NCI-H345 treated with DMSO at 0.1 percent for 48 hours (cell line): ENCODE measurements at regions not wholly inside any gene's neighbourhood (a gene's known extent, or its start where the extent isn't known, plus 50 kb on each side); places are given as distances from the start of the nearest gene placed in this dataset.

ENCODE experiments used
- DNase-seq: peaks from one replicate; lab custom pipeline; 2025; ENCODE audit not compliant: unreplicated experiment; lab: John Stamatoyannopoulos, UW

DNA sequence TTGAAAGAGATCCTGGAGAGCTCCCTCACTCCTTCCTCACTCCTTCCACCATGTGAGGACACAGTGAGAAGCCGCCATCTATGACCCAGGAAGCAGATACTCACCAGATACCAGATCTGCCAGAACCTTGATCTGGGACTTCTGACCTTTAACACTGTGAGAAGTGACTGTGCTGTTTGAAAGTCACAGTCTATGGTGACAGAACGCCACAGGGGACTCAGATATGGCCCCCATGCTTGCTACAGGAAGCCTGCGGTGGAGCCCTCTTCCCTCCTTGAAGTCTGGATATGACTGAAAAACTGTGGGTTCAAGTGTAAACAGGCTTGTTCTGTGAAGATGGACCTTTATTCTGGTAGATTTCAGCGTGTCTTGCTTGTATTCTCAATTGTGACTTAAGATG lies 297.8 kb downstream of the KLF6 start:
- no peak for DNase-seq

DNA sequence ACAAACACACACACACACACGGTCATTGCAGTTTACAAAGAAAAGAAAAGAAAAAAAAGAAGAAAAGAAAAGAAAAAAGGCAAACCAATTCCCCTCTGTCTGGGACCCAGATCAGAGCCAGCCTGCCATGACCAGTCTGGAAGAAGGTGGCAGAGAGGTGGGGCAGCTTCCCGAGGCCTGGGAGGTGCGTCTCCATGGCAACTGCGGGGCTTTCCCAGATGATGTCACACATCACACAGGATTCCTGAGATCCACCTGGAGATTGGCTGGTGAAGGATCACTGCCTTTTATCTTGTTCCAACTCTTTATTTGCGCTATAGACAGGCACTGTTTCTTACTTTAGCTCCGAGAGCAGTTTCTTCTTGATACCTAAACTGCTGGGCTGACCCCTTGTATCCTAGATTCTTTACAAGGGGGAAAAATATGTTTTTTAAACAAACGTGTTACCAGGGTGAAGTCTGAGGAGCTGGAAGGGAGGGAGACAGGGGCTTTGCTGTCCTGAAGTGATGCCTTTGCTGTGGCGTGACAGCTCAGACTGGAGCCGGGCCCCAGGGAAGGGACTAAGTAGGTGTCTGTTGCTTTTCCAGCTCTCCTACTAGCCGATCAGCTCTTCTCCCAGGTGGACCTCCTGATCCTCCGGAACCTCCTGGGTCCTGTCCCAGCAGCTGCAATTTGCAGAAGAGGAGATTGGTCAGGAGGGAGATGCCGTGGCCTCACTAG lies 298.5 kb downstream of the KLF6 start:
- no peak for DNase-seq

DNA sequence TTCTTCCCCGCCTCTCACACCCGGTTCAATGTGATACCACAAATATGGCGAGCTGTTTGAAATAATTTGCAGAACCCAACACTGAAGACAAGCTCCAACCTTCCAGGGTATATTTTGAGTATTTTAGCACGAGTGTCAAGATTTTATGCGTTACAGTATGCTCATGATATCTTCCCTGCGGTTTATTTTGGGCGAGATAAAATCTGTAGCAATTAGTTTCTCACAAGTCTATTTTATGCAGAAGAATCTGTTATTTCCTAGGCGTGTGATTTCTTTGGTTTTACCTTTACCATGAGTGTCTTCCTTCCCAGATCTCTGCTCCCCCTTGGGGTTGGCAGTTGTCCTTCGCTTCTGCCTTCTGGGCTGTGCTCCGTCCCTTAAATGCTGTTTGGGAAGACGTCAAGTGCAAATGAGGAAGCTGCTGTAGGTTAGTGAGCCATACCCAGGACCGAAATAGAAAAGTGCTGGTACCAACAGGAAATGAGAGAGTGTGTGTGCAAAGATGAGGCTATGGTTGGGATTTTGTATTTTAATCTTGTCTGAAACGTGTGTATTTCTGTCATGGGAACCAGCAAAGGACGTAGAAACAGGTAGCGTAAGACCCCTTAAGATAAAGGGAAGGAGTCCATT lies 299.8 kb downstream of the KLF6 start:
- DNase-seq, result no peak

DNA sequence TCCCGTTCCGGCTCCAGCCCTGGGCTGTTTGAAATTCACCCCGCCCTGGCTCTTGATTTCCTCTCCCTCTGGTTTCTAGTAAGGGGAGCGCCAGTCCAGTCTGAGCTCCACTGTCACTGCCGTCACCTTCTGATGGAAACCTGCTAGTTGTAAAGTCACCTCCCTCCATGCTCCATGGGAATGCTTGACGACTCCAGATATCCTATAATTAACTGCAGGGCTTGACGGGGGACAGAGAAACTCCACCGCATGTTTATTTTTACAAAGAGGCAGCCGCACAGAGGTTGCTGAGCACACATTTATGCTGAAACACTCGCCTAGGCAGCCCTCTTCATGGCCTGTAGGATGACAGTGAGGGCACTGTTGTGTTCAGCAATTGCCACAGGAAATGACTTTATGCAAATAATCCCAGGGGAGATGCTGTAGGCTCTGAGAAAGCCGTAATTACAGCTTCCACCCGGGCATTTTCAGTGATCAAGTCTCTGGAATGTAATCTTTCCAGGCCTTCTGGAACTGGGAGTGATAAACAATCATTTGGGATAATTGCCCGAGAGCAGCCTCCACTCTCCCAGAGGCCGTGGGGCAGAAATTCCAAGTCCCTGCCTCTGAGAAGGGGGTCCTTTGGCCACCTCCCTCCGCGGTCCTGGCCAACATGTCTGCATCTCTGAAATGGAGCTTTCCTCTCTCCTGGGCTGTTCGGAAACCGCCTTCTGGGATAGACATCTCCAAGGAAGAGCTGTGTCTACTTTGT lies 300.5 kb downstream of the KLF6 start:
- no peak for DNase-seq

DNA sequence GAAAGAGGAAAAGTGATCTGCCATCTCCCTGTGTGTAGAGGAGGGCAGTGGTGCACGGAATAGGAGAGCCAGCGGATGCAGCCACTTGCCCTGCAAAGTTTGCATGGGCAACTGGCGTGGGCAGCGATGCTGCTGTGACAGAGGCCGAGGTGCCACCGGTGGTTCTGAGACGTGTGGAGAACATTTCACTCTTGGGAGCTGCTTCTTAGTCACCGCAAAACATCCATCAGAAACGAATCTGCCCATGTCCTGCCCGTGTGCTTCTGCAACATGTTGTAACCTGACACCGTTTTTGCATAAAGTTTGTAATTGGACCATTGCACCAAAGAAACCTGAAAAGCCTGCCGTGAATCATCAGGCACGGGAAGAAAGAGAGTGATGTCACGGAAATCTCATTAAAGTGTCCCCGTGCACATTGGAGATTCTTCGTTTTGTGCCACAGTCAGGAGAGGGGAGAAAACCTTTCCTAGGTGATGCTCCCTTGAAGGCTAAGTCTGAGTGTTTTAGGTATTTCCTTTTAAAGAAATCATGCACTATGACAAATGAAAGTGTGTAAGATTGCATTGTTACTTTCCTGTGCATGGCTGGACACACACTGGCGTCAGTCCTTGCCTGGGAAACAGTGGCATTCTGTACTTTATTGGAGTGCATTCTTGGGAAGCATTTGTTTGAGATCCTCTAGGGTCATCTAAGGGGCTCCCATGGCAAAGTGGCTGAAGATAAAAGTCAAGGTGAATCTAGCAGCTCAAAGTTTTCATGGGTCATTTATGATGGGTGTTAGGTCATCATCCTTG lies 302.6 kb downstream of the KLF6 start:
- no peak for DNase-seq

DNA sequence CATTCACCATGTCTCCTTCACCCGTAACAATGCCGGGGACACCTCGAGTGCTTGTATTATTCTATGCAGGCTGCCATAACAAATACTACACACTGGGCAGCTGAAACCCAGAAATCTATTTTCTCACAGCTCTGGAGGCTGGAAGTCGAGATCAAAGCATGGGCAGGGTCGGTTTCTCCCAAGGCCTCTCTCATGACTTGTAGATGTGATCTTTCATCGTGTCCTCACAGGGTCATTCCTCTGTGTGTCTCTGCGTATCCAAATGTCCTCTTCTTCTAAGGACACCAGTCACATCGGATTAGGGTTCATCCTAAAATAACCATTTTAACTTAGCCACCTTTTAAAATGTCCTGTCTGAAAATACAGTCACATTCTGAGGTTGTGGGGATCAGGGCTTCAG lies 303.5 kb downstream of the KLF6 start:
- DNase-seq, result no peak

DNA sequence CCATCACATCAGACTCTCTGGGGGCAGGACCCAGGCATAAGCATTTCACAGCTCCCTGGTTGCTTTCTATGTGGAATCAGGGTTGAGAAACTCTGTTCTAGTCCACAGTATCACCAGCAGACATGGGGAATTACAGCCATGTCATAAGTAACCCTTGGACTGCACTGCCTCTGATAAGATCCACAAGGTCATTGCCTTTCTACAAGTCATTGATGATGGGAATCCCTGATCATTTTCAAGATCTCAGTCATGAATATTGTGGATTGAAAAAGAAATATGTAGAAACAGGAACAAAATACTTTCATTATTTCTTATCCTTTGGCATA lies 304.1 kb downstream of the KLF6 start:
- no peak for DNase-seq

DNA sequence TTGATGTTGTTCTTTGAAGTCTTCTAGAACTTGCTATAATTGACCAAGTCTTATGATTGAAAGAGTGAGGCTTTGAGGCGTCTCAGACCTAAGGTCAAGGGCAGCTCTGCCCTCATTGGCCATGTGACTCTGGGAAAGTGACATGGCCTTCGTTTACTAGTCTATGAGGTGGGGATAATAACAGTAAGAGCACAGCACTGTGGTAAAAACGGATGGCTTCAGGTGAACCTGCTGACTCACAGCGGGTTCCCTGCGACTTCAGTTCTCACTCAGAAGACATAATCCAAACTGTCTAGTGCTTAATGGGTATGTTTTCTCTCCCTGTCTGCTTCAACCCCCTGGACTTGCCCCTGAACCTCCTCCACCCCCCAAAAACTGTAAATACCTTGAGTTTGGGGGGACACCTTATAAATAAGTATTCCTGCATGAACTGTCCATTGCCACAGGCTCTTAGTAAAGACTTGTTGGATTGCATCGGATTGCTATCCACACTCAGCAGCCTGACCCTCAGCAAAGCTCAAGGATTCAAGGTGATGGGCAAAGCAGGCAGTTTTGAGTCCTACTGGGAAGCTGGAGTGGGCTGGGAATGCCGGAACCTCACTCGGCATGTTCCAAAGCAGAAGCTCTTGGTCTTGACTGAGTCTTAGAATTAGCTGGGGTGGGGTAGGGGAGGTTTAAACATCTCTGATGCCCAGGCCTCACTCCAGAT lies 304.6 kb downstream of the KLF6 start:
- DNase-seq, result no peak

DNA sequence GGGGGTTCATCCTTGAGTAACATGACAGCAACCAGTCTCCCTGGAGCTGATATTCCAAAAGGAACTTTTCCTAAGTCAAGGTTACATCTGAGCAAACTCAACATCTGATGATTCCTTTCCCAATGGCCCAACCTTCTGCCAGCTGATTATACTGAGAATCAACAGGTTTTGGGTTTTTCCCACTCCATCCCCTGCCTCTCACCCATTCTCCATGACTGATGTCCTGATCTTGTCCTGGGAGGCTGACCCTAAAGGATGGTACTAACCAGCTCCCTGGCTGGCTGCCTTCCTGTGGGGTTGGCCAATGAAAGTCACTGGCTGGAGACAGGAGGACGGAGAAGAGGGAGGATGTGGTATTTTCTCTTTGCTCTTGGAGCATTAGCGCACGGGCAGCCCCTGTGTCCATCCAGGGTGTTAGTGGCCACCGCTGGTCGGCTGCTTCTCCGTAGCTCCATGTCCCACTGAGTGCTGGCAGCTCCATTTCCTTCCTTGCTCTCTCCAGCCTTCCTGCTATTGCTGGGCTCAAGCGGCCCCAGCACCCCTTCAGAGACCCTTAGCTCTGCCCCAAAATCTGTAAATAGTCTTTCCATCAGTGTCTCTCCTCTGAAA lies 306.2 kb upstream of the PITRM1 start:
- DNase-seq, result no peak

DNA sequence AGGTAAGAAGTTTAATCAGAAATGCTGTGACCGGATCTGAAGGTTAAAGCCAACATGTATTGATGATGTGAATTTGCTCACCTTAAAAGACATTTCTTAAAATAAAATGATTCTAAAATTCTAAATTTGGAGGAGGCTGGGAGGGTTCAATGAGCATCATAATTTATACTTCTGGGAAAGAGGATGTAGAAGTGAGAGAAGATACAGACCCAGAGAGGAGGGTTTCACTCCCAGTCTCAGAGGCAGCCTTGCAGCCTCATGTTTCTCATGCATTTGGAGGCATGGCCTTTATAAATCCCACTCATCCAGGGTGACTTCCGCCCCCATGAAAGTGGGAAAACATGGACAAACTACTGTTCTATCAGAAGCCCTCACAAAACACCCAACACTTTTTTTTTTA lies 305.6 kb upstream of the PITRM1 start:
- no peak for DNase-seq

DNA sequence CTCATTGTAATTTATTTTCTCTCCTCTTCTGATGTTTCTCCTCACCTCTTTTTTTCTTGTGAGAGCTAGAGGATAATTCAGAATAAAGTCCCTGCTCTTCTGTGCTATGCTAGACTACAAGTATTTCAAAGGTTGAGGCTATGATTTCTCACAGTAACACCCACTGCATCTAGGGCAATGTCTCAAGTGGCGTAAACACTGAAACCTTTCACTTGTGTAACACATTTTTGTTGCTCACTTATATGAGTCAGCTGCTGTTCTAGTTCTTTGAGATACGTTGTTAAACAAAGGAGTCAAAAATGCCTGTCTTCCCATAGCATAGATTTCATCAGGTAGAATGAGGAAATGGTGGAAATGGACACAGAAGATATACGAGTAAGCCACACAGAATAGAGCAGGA lies 305.1 kb upstream of the PITRM1 start:
- no peak for DNase-seq

DNA sequence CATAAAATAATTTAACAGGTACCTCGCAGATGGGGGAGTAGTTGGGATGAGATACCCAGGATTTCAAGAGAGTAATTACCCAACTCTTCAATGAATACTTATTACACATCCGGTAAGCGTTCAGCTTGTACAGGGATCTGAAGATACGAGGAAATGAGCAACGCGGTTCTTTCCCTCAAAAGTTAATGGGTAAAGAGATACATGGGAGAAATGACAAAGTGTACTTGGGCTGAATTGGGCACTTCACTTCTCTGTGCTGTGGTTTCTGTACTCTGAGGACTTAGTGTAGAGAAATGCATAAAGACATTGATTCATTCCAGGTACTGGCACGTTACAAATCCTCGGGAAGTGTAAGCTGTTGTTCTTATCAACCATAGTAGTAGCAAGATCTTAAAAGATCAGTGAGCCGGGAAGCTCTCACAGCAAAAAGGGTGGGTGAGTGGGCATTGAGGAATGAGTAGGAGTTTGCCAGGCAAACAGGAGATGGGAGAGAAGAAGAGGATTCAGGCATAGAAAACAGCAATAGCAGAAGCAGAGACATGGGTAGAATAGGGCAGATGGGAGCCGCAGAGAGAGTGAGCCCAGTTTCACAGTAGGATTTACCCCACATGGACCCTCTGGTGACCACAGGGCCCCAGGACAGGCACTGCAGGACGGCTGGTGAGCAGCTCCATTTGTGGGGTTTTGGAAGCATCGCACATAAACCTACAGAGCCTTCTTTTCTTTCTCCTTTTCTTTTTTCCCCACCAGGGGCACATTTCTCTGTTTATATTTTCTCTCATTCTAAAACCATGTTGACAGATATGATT lies 304.3 kb upstream of the PITRM1 start:
- no peak for DNase-seq

DNA sequence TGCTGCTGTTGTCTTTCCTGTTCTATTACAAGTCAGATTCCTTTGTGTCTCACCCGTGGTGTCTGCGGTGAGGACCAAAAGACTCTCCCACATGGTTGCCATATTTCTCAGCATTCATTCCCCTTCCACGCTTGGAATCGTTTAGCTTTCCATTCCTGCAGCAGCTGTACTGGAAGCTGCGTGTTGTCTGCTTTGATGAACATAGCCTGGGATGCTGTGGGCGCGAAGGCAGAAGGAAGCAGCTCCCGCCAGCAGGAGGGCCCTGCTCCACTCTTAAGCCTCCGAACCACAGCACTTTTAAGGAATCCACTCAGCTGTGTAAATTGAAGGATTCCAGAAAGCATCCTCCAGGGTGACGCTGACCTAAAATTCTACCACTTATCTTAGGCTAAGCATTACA lies 303.6 kb upstream of the PITRM1 start:
- DNase-seq, result no peak

DNA sequence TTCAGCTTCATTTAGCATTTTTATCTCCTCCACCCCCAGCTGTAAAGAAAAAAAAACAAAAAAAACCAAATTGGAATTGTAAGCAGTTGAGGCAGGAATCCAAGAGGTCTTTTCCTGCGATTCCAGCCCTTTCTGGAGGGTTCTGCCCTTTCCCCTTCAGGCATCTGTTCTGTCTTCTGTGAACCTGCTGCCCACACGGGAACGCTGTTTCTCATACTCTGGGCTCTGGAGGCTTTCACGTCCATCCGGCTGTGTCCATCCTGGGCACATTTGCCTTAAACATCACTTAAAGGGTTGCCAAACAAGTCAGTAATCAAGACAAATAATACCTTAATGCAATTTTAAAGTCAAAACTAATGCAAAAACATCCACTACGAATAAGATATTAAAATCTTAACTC lies 302.8 kb upstream of the PITRM1 start:
- DNase-seq, result no peak

DNA sequence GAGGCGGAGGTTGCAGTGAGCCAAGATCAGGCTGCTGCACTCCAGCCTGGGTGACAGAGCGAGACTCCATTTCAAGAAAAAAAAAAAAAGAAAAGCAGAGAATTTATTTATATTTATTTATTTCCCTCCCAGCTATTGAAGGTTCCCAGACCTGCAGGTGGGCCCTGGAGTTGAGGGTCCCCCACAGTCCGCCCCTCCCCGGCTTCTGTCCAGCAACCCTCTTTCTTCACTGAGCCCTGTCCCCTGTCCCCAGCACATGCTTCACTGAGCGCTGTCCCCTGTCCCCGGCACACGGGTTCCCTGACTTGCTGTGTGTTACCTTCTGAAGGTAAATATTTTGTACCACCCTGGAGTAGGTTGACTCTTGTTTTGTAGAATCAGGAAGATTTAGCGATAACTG lies 301.7 kb upstream of the PITRM1 start:
- no peak for DNase-seq

DNA sequence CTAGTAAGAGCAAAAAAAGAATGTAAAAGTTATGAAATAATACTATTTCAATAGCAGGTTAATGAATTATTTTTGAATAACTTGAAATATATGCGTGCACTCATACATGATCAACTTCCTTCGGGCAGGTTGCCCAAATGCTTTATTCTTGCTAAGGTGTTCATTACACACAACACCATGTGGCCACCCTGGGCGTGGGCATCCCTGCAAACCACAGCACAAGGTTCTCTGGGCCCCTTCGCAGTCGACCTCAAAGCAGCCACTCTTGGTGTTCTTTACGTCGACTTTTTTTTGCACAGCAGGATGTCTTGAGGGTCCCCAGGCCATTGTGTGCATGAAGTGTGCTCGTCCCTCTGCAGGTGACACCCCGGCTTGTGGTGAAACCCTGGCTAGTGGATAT lies 300.7 kb upstream of the PITRM1 start:
- no peak for DNase-seq

DNA sequence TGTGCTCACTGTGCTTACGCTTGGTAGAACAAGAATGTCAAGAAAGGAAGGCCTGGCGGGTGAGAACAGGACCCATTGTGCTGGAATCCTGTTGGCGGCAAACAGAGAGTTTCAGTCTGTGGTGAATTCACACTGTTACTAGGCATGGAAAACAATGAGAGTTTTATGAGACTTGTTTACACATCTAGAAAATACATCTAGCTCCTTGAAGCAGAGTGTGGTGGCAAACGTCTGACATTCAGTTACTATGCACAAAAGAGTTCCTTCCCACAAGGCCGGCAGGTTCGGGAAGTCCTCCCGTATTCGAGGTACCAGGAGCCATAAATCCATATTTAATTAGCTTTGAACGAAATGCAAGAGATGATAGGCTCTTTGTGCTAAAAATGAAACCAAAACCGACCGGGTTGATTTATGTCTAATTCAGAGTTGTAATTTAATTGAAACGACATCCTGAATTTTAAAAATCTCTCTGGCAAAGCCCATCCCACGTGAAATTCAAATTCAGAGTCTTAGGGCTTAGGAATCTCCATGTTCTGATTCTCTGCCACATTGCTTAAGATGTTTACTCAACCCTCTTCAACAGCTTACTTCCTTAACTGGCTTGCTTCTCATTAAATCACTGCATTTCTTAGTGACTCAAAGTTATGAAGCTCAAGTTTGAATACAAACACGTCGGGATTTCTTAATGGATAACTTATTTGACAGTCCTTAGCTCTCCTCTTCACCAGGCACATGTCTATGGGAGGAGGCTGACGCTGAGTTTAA lies 299.9 kb upstream of the PITRM1 start:
- no peak for DNase-seq

DNA sequence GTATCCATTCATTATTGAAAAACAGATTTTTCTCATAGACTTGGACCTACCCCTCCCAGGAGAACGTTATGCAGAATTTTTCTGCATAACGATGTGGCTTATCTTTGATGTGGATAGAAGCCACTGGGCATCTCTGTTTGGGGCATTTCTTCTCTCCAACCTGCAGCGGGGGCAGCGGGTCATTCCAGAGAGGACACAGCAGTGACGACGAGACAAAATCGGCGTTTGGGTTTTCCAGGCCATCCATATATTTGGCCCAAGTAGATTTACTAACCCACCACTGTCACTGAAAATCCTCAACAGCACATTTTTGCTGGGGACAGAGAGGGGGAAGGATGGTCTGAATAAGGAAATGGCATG lies 299.3 kb upstream of the PITRM1 start:
- no peak for DNase-seq

DNA sequence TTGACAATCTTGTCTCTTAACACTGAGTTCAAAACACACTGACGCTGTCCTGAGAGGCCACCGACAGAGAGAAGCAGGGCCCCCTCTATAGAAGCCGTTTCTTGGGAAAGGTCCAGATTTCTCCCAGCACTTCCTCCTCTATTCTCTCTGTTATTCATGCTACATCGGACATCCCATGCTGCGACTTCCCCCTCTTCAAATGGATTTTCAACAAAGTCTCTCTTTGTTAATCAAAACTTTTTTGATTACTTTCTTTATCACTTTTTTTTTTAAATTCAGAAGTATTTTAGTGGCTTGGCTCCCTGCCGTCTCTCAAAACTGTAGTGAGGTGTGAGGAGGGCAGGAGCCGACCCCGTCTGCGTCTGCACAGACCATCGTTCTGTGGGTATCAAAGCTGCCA lies 298.9 kb upstream of the PITRM1 start:
- no peak for DNase-seq
